Stimulated activated naive CD8-positive, alpha-beta T cell treated with anti-CD3 and anti-CD28 coated beads, Interleukin-15, amount 100 ng/mL, for 72 hours (primary cell): ENCODE measurements at regions not wholly inside any gene's neighbourhood (a gene's known extent, or its start where the extent isn't known, plus 50 kb on each side); places are given as distances from the start of the nearest gene placed in this dataset.
A peak's percentile ranks its signal among the peaks of the same experiment; 100 is the strongest.
"Not testable (repeated sequence)": the region's sequence is repeated elsewhere in the genome, so short reads cannot be mapped to it uniquely, and the experiment has no call there.

Experiments used
- ATAC-seq: fragments of 150-1000 bp; cut with Tn5 transposase; 2 replicates; pipeline ENCODE4 v1.10.0; 2021; ENCODE audit warnings: mild to moderate bottlenecking, moderate library complexity
- DNase-seq, 2 donors: peaks; one replicate each; pipeline ENCODE4 v3.0.0; 2021 to 2022
- H3K27ac Mint-ChIP-seq, 2 donors: one replicate each; pipeline ENCODE4 v1.8.0; 2022; ENCODE audit warnings: mild to moderate bottlenecking in 2 of 2, mixed read lengths in 2 of 2, moderate library complexity in 2 of 2
- H3K27me3 Mint-ChIP-seq: one replicate; pipeline ENCODE4 v1.8.0; 2022; ENCODE audit warnings: mixed read lengths
- H3K4me1 Mint-ChIP-seq: one replicate; pipeline ENCODE4 v1.8.0; 2022; ENCODE audit warnings: mild to moderate bottlenecking, mixed read lengths
- H3K4me3 Mint-ChIP-seq, 2 donors: one replicate each; pipeline ENCODE4 v1.8.0; 2022; ENCODE audit warnings: mild to moderate bottlenecking in 2 of 2, mixed read lengths in 2 of 2, moderate library complexity in 1 of 2
- H3K9me3 Mint-ChIP-seq, 2 donors: one replicate each; pipeline ENCODE4 v1.8.0; 2022; ENCODE audit warnings: mixed read lengths in 2 of 2

GRCh38 chr15:70231484-70231883 lies 133.8 kb upstream of the TLE3 start:
- H3K9me3 Mint-ChIP-seq, result peaks cover 30 to 34% of the 10 kb centered on the region in 2 donors
- no peak for DNase-seq
- H3K27ac Mint-ChIP-seq, result no peak overlapping the region
- H3K4me1 Mint-ChIP-seq, result peaks cover 33% of the 10 kb centered on the region
- H3K4me3 Mint-ChIP-seq, result no peak overlapping the region
- peak; percentile 50 for ATAC-seq
- peaks cover 17% of the 10 kb centered on the region for H3K27me3 Mint-ChIP-seq

DNA sequence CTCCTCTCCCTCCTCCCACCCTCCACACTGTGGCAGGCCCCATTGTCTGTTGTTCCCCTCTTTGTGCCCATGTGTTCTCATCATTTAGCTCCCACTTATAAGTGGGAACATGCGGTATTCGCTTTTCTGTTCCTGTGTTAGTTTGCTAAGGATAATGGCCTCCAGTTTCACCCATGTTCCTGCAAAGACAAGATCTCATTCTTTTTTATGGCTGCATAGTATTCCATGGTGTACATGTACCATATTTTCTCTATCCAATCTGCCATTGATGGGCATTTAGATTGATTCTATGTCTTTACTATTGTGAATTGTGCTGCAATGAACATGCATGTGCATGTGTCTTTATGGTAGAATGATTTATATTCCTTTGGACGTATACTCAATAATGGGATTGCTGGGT lies 130.2 kb upstream of the TLE3 start:
- Mint-ChIP-seq H3K4me1 (peaks cover 21% of the 10 kb centered on the region), H3K27me3 (peaks cover 15% of the 10 kb centered on the region), H3K9me3 (peaks cover 30 to 31% of the 10 kb centered on the region in 2 donors)
- H3K4me3 Mint-ChIP-seq, ATAC-seq, DNase-seq, H3K27ac Mint-ChIP-seq: not testable (repeated sequence)

GRCh38 chr15:70227147-70227546 lies 129.4 kb upstream of the TLE3 start:
- Mint-ChIP-seq H3K27ac (no peak overlapping the region), H3K4me1 (peaks cover 21% of the 10 kb centered on the region), H3K4me3 (no peak overlapping the region), H3K9me3 (peaks cover 24 to 26% of the 10 kb centered on the region in 2 donors), H3K27me3 (peaks cover 13% of the 10 kb centered on the region)
- no peak for DNase-seq
- no peak for ATAC-seq

- DNase-seq (no peak), ATAC-seq (no peak)
- Mint-ChIP-seq H3K27me3 (peaks cover 13% of the 10 kb centered on the region), H3K4me1 (peaks cover 15% of the 10 kb centered on the region), H3K27ac (no peak overlapping the region), H3K4me3 (no peak overlapping the region), H3K9me3 (peaks cover 18 to 19% of the 10 kb centered on the region in 2 donors)
Measured at GRCh38 chr15:70226337-70226980, 128.7 kb upstream of the TLE3 start.

- DNase-seq (no peak), ATAC-seq (no peak)
- Mint-ChIP-seq H3K4me3 (no peak overlapping the region), H3K9me3 (peaks cover 15% of the 10 kb centered on the region in 2 donors), H3K4me1 (peaks cover 15% of the 10 kb centered on the region), H3K27ac (no peak overlapping the region), H3K27me3 (peaks cover 13% of the 10 kb centered on the region)
Measured at GRCh38 chr15:70225416-70225815, 127.7 kb upstream of the TLE3 start.

DNA sequence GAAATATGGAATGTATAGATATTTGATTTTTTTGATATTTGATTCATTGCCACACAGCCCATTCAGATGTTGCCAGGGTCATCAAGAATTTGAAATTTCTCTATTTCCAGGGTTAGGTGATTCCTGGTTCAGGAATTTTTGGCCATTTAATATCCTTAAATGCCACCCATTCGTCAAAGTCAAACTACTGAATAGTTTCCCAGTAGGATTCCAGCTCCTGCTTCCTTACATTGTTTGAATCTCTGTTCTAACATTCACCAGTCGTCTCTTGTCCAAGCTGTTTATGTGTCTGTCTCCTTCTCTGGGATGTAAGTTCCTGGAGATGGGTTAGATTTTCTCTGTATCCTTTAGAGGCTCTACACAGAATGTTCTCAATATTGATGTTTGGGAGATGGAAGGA lies 124.9 kb upstream of the TLE3 start:
- DNase-seq (no peak), ATAC-seq (no peak)
- H3K27ac Mint-ChIP-seq, result no peak overlapping the region
- H3K9me3 Mint-ChIP-seq, result no peaks in the 10 kb centered on the region
- no peak overlapping the region for H3K4me3 Mint-ChIP-seq
- H3K27me3 Mint-ChIP-seq, result peaks cover 13% of the 10 kb centered on the region
- peaks cover 15% of the 10 kb centered on the region for H3K4me1 Mint-ChIP-seq

DNA sequence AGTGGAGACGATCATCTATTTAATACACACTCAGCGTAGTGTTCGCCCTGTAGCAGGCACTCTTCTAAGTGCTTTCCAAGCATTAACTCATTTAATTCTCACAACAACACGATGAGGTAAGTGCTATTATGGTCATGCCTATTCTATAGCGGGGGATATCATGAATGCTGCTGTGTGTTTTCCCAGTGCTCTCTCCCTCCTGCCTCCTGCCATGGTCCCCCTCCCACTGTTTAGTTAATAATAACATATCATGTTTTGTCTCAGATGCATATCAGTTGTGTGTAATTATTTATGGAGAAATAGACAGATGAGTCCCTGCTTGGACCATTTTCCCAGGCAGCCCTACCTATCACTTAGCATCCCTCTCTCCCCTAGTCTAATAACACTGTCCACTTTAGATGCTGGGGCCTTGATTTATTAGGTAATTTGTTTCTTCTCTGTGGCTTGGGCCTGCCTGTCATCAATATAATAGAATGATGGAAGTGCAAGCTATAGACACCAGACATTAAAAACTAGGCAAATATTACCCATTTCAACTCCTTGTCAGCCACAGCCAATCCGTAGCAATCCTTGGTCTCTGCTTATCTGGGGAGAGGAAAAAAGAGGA lies 122.9 kb upstream of the TLE3 start:
- Mint-ChIP-seq H3K4me1 (peaks cover 15% of the 10 kb centered on the region), H3K9me3 (no peaks in the 10 kb centered on the region), H3K27ac (no peak overlapping the region), H3K27me3 (peaks cover 8% of the 10 kb centered on the region), H3K4me3 (no peak overlapping the region)
- ATAC-seq (no peak), DNase-seq (no peak)

- no peak for DNase-seq
- no peak for ATAC-seq
- Mint-ChIP-seq H3K4me3 (no peak overlapping the region), H3K27me3 (peaks cover 2% of the 10 kb centered on the region), H3K9me3 (no peaks in the 10 kb centered on the region), H3K27ac (no peak overlapping the region), H3K4me1 (peaks cover 15% of the 10 kb centered on the region)
Measured at GRCh38 chr15:70219966-70220365, 122.2 kb upstream of the TLE3 start.

DNA sequence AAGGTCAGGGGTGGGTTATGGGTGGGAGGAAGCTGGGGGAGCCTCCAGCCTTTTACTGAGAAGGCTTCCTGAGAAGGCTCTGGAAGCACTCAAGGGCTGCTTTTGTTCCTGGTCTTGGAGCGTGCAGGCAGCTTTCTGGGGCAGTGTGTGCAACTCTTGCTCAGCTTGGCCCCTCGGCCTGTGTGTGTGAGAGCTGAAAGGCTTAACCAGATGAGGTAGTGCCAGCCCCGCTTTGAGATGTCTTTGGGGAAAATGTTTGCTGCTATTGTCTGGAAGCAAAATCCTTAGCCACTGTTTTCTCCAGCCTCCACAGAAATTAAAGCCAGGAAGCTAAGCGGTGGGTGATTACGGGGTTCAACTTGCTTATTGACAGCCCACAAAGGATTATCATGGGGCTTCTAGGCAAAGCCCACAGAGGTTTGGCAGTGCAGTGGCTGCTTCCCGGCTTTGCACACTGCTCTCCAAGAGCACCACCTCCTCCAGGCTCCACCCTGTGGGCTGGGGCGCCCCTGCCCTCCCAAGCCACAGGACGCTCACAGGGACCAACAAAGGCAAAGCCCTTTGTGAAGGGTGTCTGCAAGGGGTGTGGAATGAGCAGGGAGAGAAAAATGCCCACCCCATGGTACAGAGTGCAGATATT lies 121.7 kb upstream of the TLE3 start:
- Mint-ChIP-seq H3K4me1 (peaks cover 15% of the 10 kb centered on the region), H3K27me3 (no peaks in the 10 kb centered on the region), H3K4me3 (no peak overlapping the region), H3K9me3 (no peaks in the 10 kb centered on the region), H3K27ac (no peak overlapping the region)
- ATAC-seq, result no peak
- DNase-seq, result no peak

- DNase-seq (no peak), ATAC-seq (no peak)
- Mint-ChIP-seq H3K27me3 (peaks cover 5% of the 10 kb centered on the region), H3K9me3 (no peaks in the 10 kb centered on the region), H3K4me3 (no peak overlapping the region), H3K4me1 (peaks cover 6% of the 10 kb centered on the region), H3K27ac (no peak overlapping the region)
Measured at GRCh38 chr15:70217226-70218160, 119.8 kb upstream of the TLE3 start.

DNA sequence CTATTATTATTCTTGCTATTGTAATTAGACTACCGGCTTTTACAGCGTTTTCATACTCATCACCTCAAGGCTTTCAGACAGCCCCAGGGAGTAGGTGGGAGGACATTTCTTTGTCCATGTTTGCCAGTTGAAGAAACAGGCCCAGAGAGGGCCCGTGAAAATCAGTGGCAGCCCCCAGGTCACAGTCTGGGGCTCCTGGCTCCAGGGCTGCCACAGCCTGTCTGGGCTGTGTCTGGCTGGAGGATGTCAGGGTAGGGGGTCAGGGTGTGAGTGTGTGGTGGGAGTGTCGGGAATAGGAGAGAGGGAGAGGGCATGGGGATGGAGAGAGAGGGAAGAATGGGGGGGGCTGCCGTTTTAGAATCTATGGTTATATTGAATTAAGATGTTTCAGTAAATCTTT lies 118.2 kb upstream of the TLE3 start:
- peaks cover 5% of the 10 kb centered on the region for H3K27me3 Mint-ChIP-seq
- ATAC-seq, result no peak
- H3K4me1 Mint-ChIP-seq, result peaks cover 11% of the 10 kb centered on the region
- no peaks in the 10 kb centered on the region for H3K9me3 Mint-ChIP-seq
- DNase-seq, result no peak
- H3K4me3 Mint-ChIP-seq, result no peak overlapping the region
- peak overlapping the region in 1 of 2 donors; percentile 84 for H3K27ac Mint-ChIP-seq

- H3K4me1 Mint-ChIP-seq, result peaks cover 11% of the 10 kb centered on the region
- no peak for ATAC-seq
- no peaks in the 10 kb centered on the region for H3K9me3 Mint-ChIP-seq
- no peak overlapping the region for H3K4me3 Mint-ChIP-seq
- H3K27ac Mint-ChIP-seq, result no peak overlapping the region
- peaks cover 14% of the 10 kb centered on the region for H3K27me3 Mint-ChIP-seq
- DNase-seq, result no peak
Measured at GRCh38 chr15:70214941-70215635, 117.4 kb upstream of the TLE3 start.

- H3K27me3 Mint-ChIP-seq, result peaks cover 17% of the 10 kb centered on the region
- DNase-seq, result no peak
- H3K27ac Mint-ChIP-seq, result peak overlapping the region in 1 of 2 donors; percentile 49
- ATAC-seq, result no peak
- no peak overlapping the region for H3K4me3 Mint-ChIP-seq
- peaks cover 11% of the 10 kb centered on the region for H3K4me1 Mint-ChIP-seq
- H3K9me3 Mint-ChIP-seq, result no peaks in the 10 kb centered on the region
Measured at GRCh38 chr15:70214276-70214675, 116.6 kb upstream of the TLE3 start.

GRCh38 chr15:70213794-70214193 lies 116.1 kb upstream of the TLE3 start:
- Mint-ChIP-seq H3K4me3 (no peak overlapping the region), H3K27ac (peak overlapping the region in 1 of 2 donors; percentile 51), H3K27me3 (peaks cover 17% of the 10 kb centered on the region), H3K4me1 (peaks cover 11% of the 10 kb centered on the region), H3K9me3 (no peaks in the 10 kb centered on the region)
- no peak for ATAC-seq
- no peak for DNase-seq

DNA sequence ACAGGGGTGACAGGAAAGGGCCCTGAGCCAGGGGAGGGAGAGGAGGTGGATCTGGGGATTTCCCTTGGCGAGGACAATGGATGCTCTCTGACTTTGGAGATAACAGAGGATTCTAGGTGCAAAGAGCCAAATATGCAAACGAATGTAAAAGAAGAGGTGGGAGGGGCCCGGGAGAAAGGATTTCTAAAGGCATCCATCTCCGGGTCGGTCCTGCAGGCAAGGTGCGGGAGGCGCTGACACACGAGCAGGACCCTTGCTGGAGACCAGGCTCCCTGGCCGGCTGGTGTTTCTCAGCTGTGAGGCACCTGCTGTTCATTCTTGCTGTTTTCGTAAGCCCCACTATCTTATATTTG lies 115.2 kb upstream of the TLE3 start:
- ATAC-seq (no peak), DNase-seq (no peak)
- H3K9me3 Mint-ChIP-seq, result no peaks in the 10 kb centered on the region
- H3K27ac Mint-ChIP-seq, result peak overlapping the region in 1 of 2 donors; percentile 62
- peaks cover 17% of the 10 kb centered on the region for H3K27me3 Mint-ChIP-seq
- peaks cover 11% of the 10 kb centered on the region for H3K4me1 Mint-ChIP-seq
- no peak overlapping the region for H3K4me3 Mint-ChIP-seq
